Type B pancreatic cell (in vitro differentiated cells): ENCODE measurements at regions not wholly inside any gene's neighbourhood (a gene's known extent, or its start where the extent isn't known, plus 50 kb on each side); places are given as distances from the start of the nearest gene placed in this dataset.
"Not testable (repeated sequence)": the region's sequence is repeated elsewhere in the genome, so short reads cannot be mapped to it uniquely, and the experiment has no call there.

Experiments used
- DNase-seq: peaks from one replicate; pipeline ENCODE4 v3.0.0; 2021; ENCODE audit warnings: mixed read lengths; ENCODE audit not compliant: unreplicated experiment; ENCODE audit errors: extremely low spot score
- H3K27ac Mint-ChIP-seq: 2 replicates; pipeline ENCODE4 v1.8.0; 2021; ENCODE audit warnings: mild to moderate bottlenecking, mixed read lengths
- H3K27me3 Mint-ChIP-seq: 2 replicates; pipeline ENCODE4 v1.8.0; 2021; ENCODE audit warnings: mixed read lengths
- H3K36me3 Mint-ChIP-seq: 2 replicates; pipeline ENCODE4 v1.8.0; 2021; ENCODE audit warnings: mixed read lengths
- H3K4me1 Mint-ChIP-seq: one replicate; pipeline ENCODE4 v1.8.0; 2021; ENCODE audit warnings: mixed read lengths; ENCODE audit not compliant: unreplicated experiment
- H3K4me3 Mint-ChIP-seq: 2 replicates; pipeline ENCODE4 v1.8.0; 2021; ENCODE audit warnings: mild to moderate bottlenecking, mixed read lengths
- H3K9me3 Mint-ChIP-seq: 2 replicates; pipeline ENCODE4 v1.8.0; 2021; ENCODE audit warnings: mixed read lengths
- TF ChIP-seq, protein P1 (sequence below): fragments of 200-600 bp; sonication (generic); conservative IDR thresholded peaks from 2 replicates; pipeline ENCODE4 v1.5.0; 2021; ENCODE audit warnings: antibody characterized with exemption, mild to moderate bottlenecking

DNA sequence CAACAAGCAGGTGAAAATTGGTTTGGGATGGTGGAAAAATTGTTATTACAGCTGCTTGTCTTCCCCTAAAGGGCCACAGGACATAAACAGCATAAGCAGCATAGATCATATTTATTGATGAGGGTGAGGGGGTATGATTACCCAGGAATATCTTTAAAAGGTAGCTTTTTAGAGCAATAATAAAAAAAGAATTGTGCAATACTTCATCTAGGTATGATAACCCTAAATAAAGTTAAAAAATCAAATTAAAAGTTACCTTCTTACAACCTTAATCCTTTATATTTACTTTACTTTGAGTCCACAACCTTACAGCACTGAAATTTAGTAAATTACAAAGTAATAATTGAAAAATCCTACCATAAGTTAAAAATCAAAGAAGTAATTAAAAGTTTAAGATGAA, 653.3 kb upstream of the RGS18 start:
- H3K4me3 Mint-ChIP-seq = no peak overlapping the region

DNA sequence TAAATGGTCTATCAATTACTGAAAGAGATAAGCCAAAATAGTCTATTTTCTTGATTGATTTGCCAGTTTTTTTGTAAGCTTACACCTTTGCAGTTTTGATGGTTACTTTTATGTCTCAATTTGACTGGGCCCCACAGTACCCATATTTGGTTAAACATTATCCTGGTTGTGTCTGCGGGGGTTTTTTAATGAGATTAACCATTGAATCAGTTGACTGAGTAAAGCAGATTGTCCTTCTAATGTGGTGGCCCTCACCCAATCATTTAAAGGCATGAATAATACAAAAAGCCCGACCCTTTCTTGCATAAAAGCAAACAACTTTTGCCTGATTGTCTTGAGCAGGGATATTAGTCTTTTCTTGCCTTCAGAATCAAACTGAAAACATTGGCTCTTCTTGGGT, 650.0 kb upstream of the RGS18 start:
- TF ChIP-seq, protein P1, sequence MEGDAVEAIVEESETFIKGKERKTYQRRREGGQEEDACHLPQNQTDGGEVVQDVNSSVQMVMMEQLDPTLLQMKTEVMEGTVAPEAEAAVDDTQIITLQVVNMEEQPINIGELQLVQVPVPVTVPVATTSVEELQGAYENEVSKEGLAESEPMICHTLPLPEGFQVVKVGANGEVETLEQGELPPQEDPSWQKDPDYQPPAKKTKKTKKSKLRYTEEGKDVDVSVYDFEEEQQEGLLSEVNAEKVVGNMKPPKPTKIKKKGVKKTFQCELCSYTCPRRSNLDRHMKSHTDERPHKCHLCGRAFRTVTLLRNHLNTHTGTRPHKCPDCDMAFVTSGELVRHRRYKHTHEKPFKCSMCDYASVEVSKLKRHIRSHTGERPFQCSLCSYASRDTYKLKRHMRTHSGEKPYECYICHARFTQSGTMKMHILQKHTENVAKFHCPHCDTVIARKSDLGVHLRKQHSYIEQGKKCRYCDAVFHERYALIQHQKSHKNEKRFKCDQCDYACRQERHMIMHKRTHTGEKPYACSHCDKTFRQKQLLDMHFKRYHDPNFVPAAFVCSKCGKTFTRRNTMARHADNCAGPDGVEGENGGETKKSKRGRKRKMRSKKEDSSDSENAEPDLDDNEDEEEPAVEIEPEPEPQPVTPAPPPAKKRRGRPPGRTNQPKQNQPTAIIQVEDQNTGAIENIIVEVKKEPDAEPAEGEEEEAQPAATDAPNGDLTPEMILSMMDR = no peak
- Mint-ChIP-seq H3K36me3 (peaks cover 4% of the 10 kb centered on the region), H3K4me1 (no peaks in the 10 kb centered on the region), H3K27me3 (no peaks in the 10 kb centered on the region), H3K4me3 (no peak overlapping the region), H3K9me3 (peaks cover 4% of the 10 kb centered on the region), H3K27ac (no peak overlapping the region)
- DNase-seq = no peak

More for the DNA sequence above, 653.3 kb upstream of the RGS18 start:
- Mint-ChIP-seq H3K27me3 (no peaks in the 10 kb centered on the region), H3K9me3 (no peaks in the 10 kb centered on the region), H3K36me3 (no peaks in the 10 kb centered on the region), H3K4me1 (no peaks in the 10 kb centered on the region), H3K27ac (no peak overlapping the region)
- TF ChIP-seq, protein P1 = no peak
- no peak for DNase-seq

DNA sequence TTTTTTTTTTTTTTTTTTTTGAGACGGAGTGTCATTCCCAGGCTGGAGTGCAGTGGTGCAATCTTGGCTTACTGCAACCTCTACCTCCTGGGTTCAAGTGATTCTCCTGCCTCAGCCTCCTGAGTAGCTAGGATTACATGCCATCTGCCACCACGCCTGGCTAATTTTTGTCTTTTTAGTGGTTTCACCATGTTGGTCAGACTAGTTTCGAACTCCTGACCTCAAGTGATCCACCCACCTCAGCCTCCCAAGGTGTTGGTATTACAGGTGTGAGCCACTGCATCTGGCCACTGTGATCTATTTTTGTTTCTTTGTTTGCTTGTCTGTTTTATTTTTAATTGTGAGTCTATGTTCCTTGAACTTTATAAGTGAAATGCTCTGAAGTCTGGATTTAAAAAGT, 646.8 kb upstream of the RGS18 start:
- not testable (repeated sequence) for H3K27me3 Mint-ChIP-seq, H3K27ac Mint-ChIP-seq, DNase-seq, H3K4me3 Mint-ChIP-seq, H3K4me1 Mint-ChIP-seq, H3K36me3 Mint-ChIP-seq, H3K9me3 Mint-ChIP-seq

DNA sequence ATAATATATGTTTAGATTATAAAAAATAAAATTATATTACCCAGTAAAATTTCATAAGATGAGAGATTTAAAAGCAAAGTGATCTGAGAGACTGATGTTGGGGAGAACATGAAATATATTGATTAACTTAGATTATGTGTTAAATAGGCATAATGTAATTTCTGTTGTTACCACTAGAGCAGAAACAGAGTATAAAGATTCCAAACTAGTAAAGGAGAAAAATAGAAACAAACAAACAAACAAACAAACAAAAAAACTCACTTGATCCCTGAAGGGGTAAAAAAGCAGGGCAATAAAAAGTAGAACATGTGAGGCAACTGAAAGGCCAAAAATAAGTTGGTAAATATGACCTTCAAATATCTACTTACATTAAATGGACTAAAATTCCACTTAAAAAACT, 640.4 kb upstream of the RGS18 start:
- H3K4me1 Mint-ChIP-seq = no peaks in the 10 kb centered on the region
- H3K4me3 Mint-ChIP-seq = no peak overlapping the region
- no peak for DNase-seq
- no peaks in the 10 kb centered on the region for H3K27me3 Mint-ChIP-seq
- TF ChIP-seq, protein P1 = peak; percentile 60
- H3K27ac Mint-ChIP-seq = no peak overlapping the region
- H3K36me3 Mint-ChIP-seq = no peaks in the 10 kb centered on the region
- peaks cover 6% of the 10 kb centered on the region for H3K9me3 Mint-ChIP-seq

DNA sequence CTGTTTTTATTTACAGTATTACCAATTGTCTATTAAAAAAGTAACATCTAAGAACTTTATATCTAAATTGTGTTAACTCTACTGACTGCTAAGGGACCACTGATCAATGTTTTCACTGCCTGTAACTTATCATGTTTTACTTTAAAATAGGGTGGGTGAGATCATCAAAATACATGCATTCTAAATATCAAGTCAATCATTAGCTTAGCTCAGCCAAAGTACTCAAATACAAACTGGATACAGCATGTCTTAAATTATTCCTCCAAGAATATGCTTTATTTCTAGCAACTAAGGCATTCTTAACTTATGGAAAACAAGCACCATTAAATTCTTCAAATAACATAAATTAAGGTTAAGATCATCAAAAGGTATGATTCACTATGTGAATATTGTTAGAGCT, 638.7 kb upstream of the RGS18 start:
- TF ChIP-seq, protein P1 = no peak
- H3K4me3 Mint-ChIP-seq = no peak overlapping the region
- no peaks in the 10 kb centered on the region for H3K4me1 Mint-ChIP-seq
- peaks cover 5% of the 10 kb centered on the region for H3K9me3 Mint-ChIP-seq
- no peaks in the 10 kb centered on the region for H3K27me3 Mint-ChIP-seq
- no peaks in the 10 kb centered on the region for H3K36me3 Mint-ChIP-seq
- H3K27ac Mint-ChIP-seq = no peak overlapping the region
- DNase-seq = no peak

DNA sequence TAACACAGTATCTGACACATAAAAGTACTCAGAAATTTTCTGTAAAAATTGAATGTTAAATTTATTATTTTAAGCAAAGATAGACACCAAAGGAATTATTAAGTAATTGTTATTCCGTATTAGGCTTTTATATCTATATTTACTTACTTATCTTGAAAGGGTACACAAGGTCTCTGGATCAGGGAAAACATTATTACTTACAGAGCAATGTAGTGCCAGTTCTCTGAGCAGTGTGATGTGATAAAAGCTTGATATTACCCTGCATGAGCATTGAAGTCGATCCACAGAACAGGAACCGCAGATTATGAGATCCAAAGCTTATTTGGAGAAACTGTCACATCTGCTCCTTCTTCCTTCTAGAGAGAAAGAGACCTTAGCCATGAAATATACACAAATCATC, 637.9 kb upstream of the RGS18 start:
- no peak for DNase-seq
- TF ChIP-seq, protein P1 = no peak
- Mint-ChIP-seq H3K27ac (no peak overlapping the region), H3K4me3 (no peak overlapping the region), H3K27me3 (no peaks in the 10 kb centered on the region), H3K9me3 (peaks cover 5% of the 10 kb centered on the region), H3K4me1 (no peaks in the 10 kb centered on the region), H3K36me3 (no peaks in the 10 kb centered on the region)

DNA sequence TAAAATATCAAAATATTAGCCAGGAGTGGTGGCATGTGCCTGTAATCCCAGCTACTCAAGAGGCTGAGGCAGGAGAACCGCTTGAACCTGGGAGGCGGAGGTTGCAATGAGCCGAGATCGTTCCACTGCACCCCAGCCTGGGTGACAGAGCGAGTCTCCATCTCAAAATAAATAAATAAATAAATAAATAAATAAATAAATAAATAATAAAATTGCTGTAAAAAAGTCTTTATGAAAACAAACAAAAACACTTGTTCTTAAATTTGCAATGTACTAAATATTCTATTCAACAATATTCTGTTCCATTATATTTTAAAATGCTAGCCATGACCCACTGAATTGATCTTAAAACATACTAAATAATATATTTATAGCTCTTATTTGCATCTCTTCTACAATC, 632.3 kb upstream of the RGS18 start:
- not testable (repeated sequence) for H3K4me1 Mint-ChIP-seq, H3K9me3 Mint-ChIP-seq, H3K27ac Mint-ChIP-seq

More for the DNA sequence above, 632.3 kb upstream of the RGS18 start:
- not testable (repeated sequence) for H3K36me3 Mint-ChIP-seq, H3K4me3 Mint-ChIP-seq, DNase-seq, H3K27me3 Mint-ChIP-seq
